ENCODE measurements at regions not wholly inside any gene's neighbourhood (a gene's known extent, or its start where the extent isn't known, plus 50 kb on each side); places are given as distances from the start of the nearest gene placed in this dataset.
"Not testable (repeated sequence)": the region's sequence is repeated elsewhere in the genome, so short reads cannot be mapped to it uniquely, and the experiment has no call there.

DNA sequence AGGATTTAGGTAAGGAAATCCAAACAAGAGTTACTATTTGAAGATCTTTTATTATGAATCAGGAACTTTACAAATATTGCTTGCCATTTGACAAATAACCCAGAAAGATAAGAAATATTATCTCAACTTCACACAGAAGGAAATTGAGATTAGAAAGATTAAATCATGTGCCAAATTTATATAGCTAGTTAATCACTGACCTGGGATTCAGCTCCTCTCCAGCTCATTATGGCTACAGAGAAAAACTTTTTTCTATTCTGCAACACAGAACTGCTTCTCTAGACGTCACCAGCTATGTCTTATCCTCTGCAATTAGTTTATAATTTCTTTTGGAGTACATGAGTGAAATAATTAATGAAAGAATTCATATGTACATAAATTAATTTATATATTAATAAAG lies 86.3 kb upstream of the NOX4 start:
- not testable (repeated sequence) for TF ChIP-seq CTCF, EP300, POLR2A, POLR2AphosphoS5 (IDR thresholded peaks at IDR 0.05)
